ENCODE measurements at regions not wholly inside any gene's neighbourhood (a gene's known extent, or its start where the extent isn't known, plus 50 kb on each side); places are given as distances from the start of the nearest gene placed in this dataset.
"Not testable (repeated sequence)": the region's sequence is repeated elsewhere in the genome, so short reads cannot be mapped to it uniquely, and the experiment has no call there.

- Histone ChIP-seq H3K36me3 (replicated peaks; ENCODE audit: control insufficient read depth, insufficient read depth, low read length) (no peaks in the 10 kb centered on the region), H3K27me3 (ENCODE audit: control insufficient read depth, insufficient read depth, low read length) (no peaks in the 10 kb centered on the region), H3K4me3 (ENCODE audit: insufficient read depth, low read depth, low read length) (no peak overlapping the region)
- DNase-seq = no peak
Measured at GRCh38 chr1:233487408-233487807, 126.5 kb upstream of the KCNK1 start.

GRCh38 chr1:233489411-233489810 lies 124.5 kb upstream of the KCNK1 start:
- Histone ChIP-seq H3K27me3 (ENCODE audit: control insufficient read depth, insufficient read depth, low read length) (no peaks in the 10 kb centered on the region), H3K36me3 (replicated peaks; ENCODE audit: control insufficient read depth, insufficient read depth, low read length) (no peaks in the 10 kb centered on the region), H3K4me3 (ENCODE audit: insufficient read depth, low read depth, low read length) (no peak overlapping the region)
- DNase-seq = no peak

GRCh38 chr1:233490488-233490887 lies 123.4 kb upstream of the KCNK1 start:
- H3K27me3 ChIP-seq (ENCODE audit: control insufficient read depth, insufficient read depth, low read length) = no peaks in the 10 kb centered on the region
- H3K4me3 ChIP-seq (ENCODE audit: insufficient read depth, low read depth, low read length) = no peak overlapping the region
- no peak for DNase-seq
- H3K36me3 ChIP-seq (replicated peaks; ENCODE audit: control insufficient read depth, insufficient read depth, low read length) = no peaks in the 10 kb centered on the region

GRCh38 chr1:233491953-233492620 lies 121.8 kb upstream of the KCNK1 start:
- H3K27me3 ChIP-seq (ENCODE audit: control insufficient read depth, insufficient read depth, low read length) = no peaks in the 10 kb centered on the region
- no peak overlapping the region for H3K4me3 ChIP-seq (ENCODE audit: insufficient read depth, low read depth, low read length)
- no peaks in the 10 kb centered on the region for H3K36me3 ChIP-seq (replicated peaks; ENCODE audit: control insufficient read depth, insufficient read depth, low read length)
- DNase-seq = no peak

- Histone ChIP-seq H3K27me3 (ENCODE audit: control insufficient read depth, insufficient read depth, low read length) (no peaks in the 10 kb centered on the region), H3K36me3 (replicated peaks; ENCODE audit: control insufficient read depth, insufficient read depth, low read length) (no peaks in the 10 kb centered on the region), H3K4me3 (ENCODE audit: insufficient read depth, low read depth, low read length) (no peak overlapping the region)
- no peak for DNase-seq
Measured at GRCh38 chr1:233496993-233497392, 116.9 kb upstream of the KCNK1 start.

GRCh38 chr1:233497679-233498078 lies 116.2 kb upstream of the KCNK1 start:
- DNase-seq = no peak
- no peak overlapping the region for H3K4me3 ChIP-seq (ENCODE audit: insufficient read depth, low read depth, low read length)

GRCh38 chr1:233500106-233500505 lies 113.8 kb upstream of the KCNK1 start:
- H3K4me3 ChIP-seq (ENCODE audit: insufficient read depth, low read depth, low read length) = no peak overlapping the region
- H3K27me3 ChIP-seq (ENCODE audit: control insufficient read depth, insufficient read depth, low read length) = no peaks in the 10 kb centered on the region
- no peaks in the 10 kb centered on the region for H3K36me3 ChIP-seq (replicated peaks; ENCODE audit: control insufficient read depth, insufficient read depth, low read length)
- no peak for DNase-seq

More at GRCh38 chr1:233497679-233498078, 116.2 kb upstream of the KCNK1 start:
- Histone ChIP-seq H3K27me3 (ENCODE audit: control insufficient read depth, insufficient read depth, low read length) (no peaks in the 10 kb centered on the region), H3K36me3 (replicated peaks; ENCODE audit: control insufficient read depth, insufficient read depth, low read length) (no peaks in the 10 kb centered on the region)

GRCh38 chr1:233503366-233503954 lies 110.4 kb upstream of the KCNK1 start:
- no peak overlapping the region for H3K4me3 ChIP-seq (ENCODE audit: insufficient read depth, low read depth, low read length)
- H3K27me3 ChIP-seq (ENCODE audit: control insufficient read depth, insufficient read depth, low read length) = no peaks in the 10 kb centered on the region

GRCh38 chr1:233505130-233505529 lies 108.8 kb upstream of the KCNK1 start:
- Histone ChIP-seq H3K36me3 (replicated peaks; ENCODE audit: control insufficient read depth, insufficient read depth, low read length) (no peaks in the 10 kb centered on the region), H3K27me3 (ENCODE audit: control insufficient read depth, insufficient read depth, low read length) (no peaks in the 10 kb centered on the region), H3K4me3 (ENCODE audit: insufficient read depth, low read depth, low read length) (no peak overlapping the region)
- DNase-seq = no peak

More at GRCh38 chr1:233503366-233503954, 110.4 kb upstream of the KCNK1 start:
- no peaks in the 10 kb centered on the region for H3K36me3 ChIP-seq (replicated peaks; ENCODE audit: control insufficient read depth, insufficient read depth, low read length)
- DNase-seq = no peak

- not testable (repeated sequence) for H3K27me3 ChIP-seq (ENCODE audit: control insufficient read depth, insufficient read depth, low read length); DNase-seq; H3K4me3 ChIP-seq (ENCODE audit: insufficient read depth, low read depth, low read length); H3K36me3 ChIP-seq (replicated peaks; ENCODE audit: control insufficient read depth, insufficient read depth, low read length)
Measured at GRCh38 chr1:233505889-233506288, 108.0 kb upstream of the KCNK1 start.

GRCh38 chr1:233509526-233509925 lies 104.4 kb upstream of the KCNK1 start:
- no peaks in the 10 kb centered on the region for H3K36me3 ChIP-seq (replicated peaks; ENCODE audit: control insufficient read depth, insufficient read depth, low read length)
- H3K27me3 ChIP-seq (ENCODE audit: control insufficient read depth, insufficient read depth, low read length) = no peaks in the 10 kb centered on the region
- H3K4me3 ChIP-seq (ENCODE audit: insufficient read depth, low read depth, low read length) = no peak overlapping the region
- DNase-seq = no peak

- no peaks in the 10 kb centered on the region; the same call in 1 of the 2 replicates for H3K27me3 ChIP-seq (ENCODE audit: control insufficient read depth, insufficient read depth, low read length)
- no peak for DNase-seq
- H3K4me3 ChIP-seq (ENCODE audit: insufficient read depth, low read depth, low read length) = no peak overlapping the region
- no peaks in the 10 kb centered on the region for H3K36me3 ChIP-seq (replicated peaks; ENCODE audit: control insufficient read depth, insufficient read depth, low read length)
Measured at GRCh38 chr1:233512538-233512937, 101.4 kb upstream of the KCNK1 start.

GRCh38 chr1:233513431-233513830 lies 100.5 kb upstream of the KCNK1 start:
- DNase-seq = no peak
- Histone ChIP-seq H3K36me3 (replicated peaks; ENCODE audit: control insufficient read depth, insufficient read depth, low read length) (no peaks in the 10 kb centered on the region), H3K4me3 (ENCODE audit: insufficient read depth, low read depth, low read length) (no peak overlapping the region), H3K27me3 (ENCODE audit: control insufficient read depth, insufficient read depth, low read length) (no peaks in the 10 kb centered on the region; the same call in 1 of the 2 replicates)

- Histone ChIP-seq H3K36me3 (replicated peaks; ENCODE audit: control insufficient read depth, insufficient read depth, low read length) (no peaks in the 10 kb centered on the region), H3K27me3 (ENCODE audit: control insufficient read depth, insufficient read depth, low read length) (no peaks in the 10 kb centered on the region; the same call in 1 of the 2 replicates), H3K4me3 (ENCODE audit: insufficient read depth, low read depth, low read length) (no peak overlapping the region)
- DNase-seq = peak; percentile 29
Measured at GRCh38 chr1:233514946-233515391, 98.9 kb upstream of the KCNK1 start.

- no peaks in the 10 kb centered on the region for H3K36me3 ChIP-seq (replicated peaks; ENCODE audit: control insufficient read depth, insufficient read depth, low read length)
- H3K4me3 ChIP-seq (ENCODE audit: insufficient read depth, low read depth, low read length) = no peak overlapping the region
- no peak for DNase-seq
- no peaks in the 10 kb centered on the region; the same call in 1 of the 2 replicates for H3K27me3 ChIP-seq (ENCODE audit: control insufficient read depth, insufficient read depth, low read length)
Measured at GRCh38 chr1:233516732-233517131, 97.2 kb upstream of the KCNK1 start.
